Glutamatergic neuron (in vitro differentiated cells): ENCODE measurements at regions not wholly inside any gene's neighbourhood (a gene's known extent, or its start where the extent isn't known, plus 50 kb on each side); places are given as distances from the start of the nearest gene placed in this dataset.

Source experiments
- DNase-seq: peaks from one replicate; pipeline ENCODE4 v3.0.0; 2022
- H3K27ac Mint-ChIP-seq: one replicate; pipeline ENCODE4 v1.8.0; 2020; ENCODE audit warnings: mild to moderate bottlenecking, mixed read lengths, inconsistent platforms; ENCODE audit not compliant: unreplicated experiment
- H3K27me3 Mint-ChIP-seq: one replicate; pipeline ENCODE4 v1.8.0; 2020; ENCODE audit warnings: mild to moderate bottlenecking, moderate library complexity, mixed read lengths, inconsistent platforms; ENCODE audit not compliant: unreplicated experiment
- H3K36me3 Mint-ChIP-seq: one replicate; pipeline ENCODE4 v1.8.0; 2020; ENCODE audit warnings: mild to moderate bottlenecking, mixed read lengths, inconsistent platforms; ENCODE audit not compliant: unreplicated experiment
- H3K4me1 Mint-ChIP-seq: one replicate; pipeline ENCODE4 v1.8.0; 2020; ENCODE audit warnings: mild to moderate bottlenecking, low read depth, mixed read lengths, inconsistent platforms; ENCODE audit not compliant: unreplicated experiment
- H3K4me3 Mint-ChIP-seq: one replicate; pipeline ENCODE4 v1.8.0; 2020; ENCODE audit warnings: mild to moderate bottlenecking, mixed read lengths, inconsistent platforms; ENCODE audit not compliant: unreplicated experiment
- H3K9me3 Mint-ChIP-seq: one replicate; pipeline ENCODE4 v1.8.0; 2020; ENCODE audit warnings: mild to moderate bottlenecking, moderate library complexity, mixed read lengths, inconsistent platforms; ENCODE audit not compliant: unreplicated experiment
- CTCF ChIP-seq: fragments of 200-600 bp; sonication (generic); IDR thresholded peaks from one replicate; pipeline ENCODE4 v1.5.0; 2021; ENCODE audit not compliant: partially characterized antibody, unreplicated experiment

- TF ChIP-seq CTCF, result no peak
- H3K27me3 Mint-ChIP-seq, result peaks cover 2% of the 10 kb centered on the region
- no peak overlapping the region for H3K4me3 Mint-ChIP-seq
- DNase-seq, result no peak
- no peaks in the 10 kb centered on the region for H3K36me3 Mint-ChIP-seq
- no peak overlapping the region for H3K27ac Mint-ChIP-seq
- peaks cover 10% of the 10 kb centered on the region for H3K4me1 Mint-ChIP-seq
- peaks cover 1% of the 10 kb centered on the region for H3K9me3 Mint-ChIP-seq
Observed at GRCh38 chr2:22397847-22398246, 987.1 kb upstream of the KLHL29 start.

DNA sequence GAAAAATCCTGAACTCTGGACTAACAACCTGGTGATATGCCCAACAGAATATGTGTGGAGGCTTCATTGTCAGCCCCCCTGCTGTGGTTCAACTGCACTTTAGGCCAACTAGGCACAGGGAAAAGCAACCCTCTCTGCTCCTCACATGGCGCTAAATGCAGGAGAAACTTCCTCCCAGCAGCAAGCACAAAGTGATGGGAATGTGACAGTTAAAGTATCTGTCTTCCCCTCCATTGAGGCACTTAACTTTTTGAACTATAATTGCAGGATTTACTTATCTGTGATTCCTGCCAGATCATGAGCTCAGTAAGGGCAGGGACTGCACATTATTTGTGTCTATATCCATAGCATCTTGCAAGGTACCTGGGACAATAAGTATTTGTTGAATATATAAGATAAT, 981.2 kb upstream of the KLHL29 start:
- Mint-ChIP-seq H3K4me1 (peaks cover 5% of the 10 kb centered on the region), H3K27me3 (peaks cover 3% of the 10 kb centered on the region), H3K27ac (no peak overlapping the region), H3K4me3 (no peak overlapping the region), H3K36me3 (no peaks in the 10 kb centered on the region), H3K9me3 (peaks cover 2% of the 10 kb centered on the region)
- TF ChIP-seq CTCF, result no peak
- DNase-seq, result no peak

- peaks cover 3% of the 10 kb centered on the region for H3K27me3 Mint-ChIP-seq
- no peaks in the 10 kb centered on the region for H3K36me3 Mint-ChIP-seq
- no peak overlapping the region for H3K27ac Mint-ChIP-seq
- peaks cover 2% of the 10 kb centered on the region for H3K9me3 Mint-ChIP-seq
- TF ChIP-seq CTCF, result no peak
- no peak overlapping the region for H3K4me3 Mint-ChIP-seq
- peaks cover 5% of the 10 kb centered on the region for H3K4me1 Mint-ChIP-seq
- DNase-seq, result no peak
Observed at GRCh38 chr2:22406625-22407024, 978.4 kb upstream of the KLHL29 start.

DNA sequence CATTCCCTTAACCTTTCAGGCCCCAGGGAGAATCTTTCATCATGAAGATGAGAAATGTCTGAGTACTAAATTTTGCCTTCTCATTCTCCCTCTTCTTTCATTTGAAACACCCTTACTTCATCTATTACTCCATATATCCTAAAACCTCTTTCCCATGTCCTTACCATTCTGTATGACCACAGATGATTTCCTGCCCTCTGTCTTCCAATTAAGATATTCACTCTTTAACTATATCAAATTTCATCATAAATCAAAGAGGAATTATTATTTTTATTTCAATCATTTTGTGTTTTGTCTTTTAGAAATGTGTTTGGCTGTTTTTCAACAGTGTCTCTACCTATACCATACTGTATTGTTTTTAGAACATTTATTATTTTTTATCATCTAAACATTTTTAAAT, 964.9 kb upstream of the KLHL29 start:
- no peak for TF ChIP-seq CTCF
- Mint-ChIP-seq H3K36me3 (peaks cover 11% of the 10 kb centered on the region), H3K27me3 (no peaks in the 10 kb centered on the region), H3K27ac (no peak overlapping the region), H3K4me1 (no peaks in the 10 kb centered on the region), H3K9me3 (peaks cover 1% of the 10 kb centered on the region), H3K4me3 (no peak overlapping the region)
- DNase-seq, result no peak

DNA sequence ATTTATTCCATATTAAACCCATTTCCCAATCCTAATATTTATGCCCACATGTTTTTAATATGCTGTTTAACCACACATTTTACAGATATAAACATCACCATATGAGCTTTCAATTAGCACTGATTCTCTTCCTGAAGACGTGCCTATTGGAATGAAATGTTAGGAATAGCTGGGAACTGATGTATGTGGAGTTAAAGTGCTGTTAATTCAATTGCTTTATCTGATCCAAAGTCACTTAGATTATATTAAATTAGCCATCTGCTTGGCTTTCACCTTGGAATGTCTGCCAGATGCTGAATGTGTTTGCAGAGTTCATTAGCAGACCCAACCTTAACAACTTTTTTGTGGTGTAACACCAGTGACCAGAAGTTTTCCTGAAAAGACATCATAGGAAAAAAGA, 942.9 kb upstream of the KLHL29 start:
- no peak overlapping the region for H3K27ac Mint-ChIP-seq
- H3K4me3 Mint-ChIP-seq, result no peak overlapping the region
- H3K27me3 Mint-ChIP-seq, result no peaks in the 10 kb centered on the region
- TF ChIP-seq CTCF, result no peak
- peaks cover 2% of the 10 kb centered on the region for H3K9me3 Mint-ChIP-seq
- peaks cover 8% of the 10 kb centered on the region for H3K4me1 Mint-ChIP-seq
- no peak for DNase-seq
- no peaks in the 10 kb centered on the region for H3K36me3 Mint-ChIP-seq
